Astrocyte (in vitro differentiated cells and primary cell): ENCODE measurements at regions not wholly inside any gene's neighbourhood (a gene's known extent, or its start where the extent isn't known, plus 50 kb on each side); places are given as distances from the start of the nearest gene placed in this dataset.

Source experiments
- CTCF ChIP-seq: IDR thresholded peaks from 2 replicates; pipeline ENCODE4 v1.5.1; 2011; ENCODE audit warnings: low read depth, mild to moderate bottlenecking, inconsistent platforms, low read length, moderate library complexity; ENCODE audit not compliant: insufficient read depth
- EZH2 ChIP-seq: IDR thresholded peaks from 2 replicates; pipeline ENCODE4 v1.6.1; 2012; ENCODE audit warnings: mild to moderate bottlenecking, low read length, inconsistent platforms; ENCODE audit not compliant: insufficient read depth

GRCh38 chr12:74483057-74483456 lies 54.6 kb upstream of the ATXN7L3B start:
- TF ChIP-seq CTCF (no peak), EZH2 (no peak)
